AG10803 (cell line): ENCODE measurements at regions not wholly inside any gene's neighbourhood (a gene's known extent, or its start where the extent isn't known, plus 50 kb on each side); places are given as distances from the start of the nearest gene placed in this dataset.
A peak's percentile ranks its signal among the peaks of the same experiment; 100 is the strongest.

Experiments
- DNase-seq: peaks from one replicate; pipeline ENCODE4 v3.0.0; 2010; ENCODE audit warnings: low read depth
- H3K4me3 ChIP-seq: 2 replicates; pipeline ENCODE4 v1.5.1; 2011; ENCODE audit warnings: mild to moderate bottlenecking, low read length, control low read depth
- CTCF ChIP-seq: conservative IDR thresholded peaks from 2 replicates; pipeline ENCODE4 v1.5.1; 2011; ENCODE audit warnings: mild to moderate bottlenecking, low read length, control low read depth, inconsistent platforms

- TF ChIP-seq CTCF, result no peak
- no peak overlapping the region for H3K4me3 ChIP-seq
- DNase-seq, result no peak
These were observed 204.1 kb upstream of the PREP start for GRCh38 chr6:105606831-105607463.

- no peak for DNase-seq
- TF ChIP-seq CTCF, result no peak
- H3K4me3 ChIP-seq, result no peak overlapping the region
These were observed 201.7 kb upstream of the PREP start for GRCh38 chr6:105604587-105604884.

DNA sequence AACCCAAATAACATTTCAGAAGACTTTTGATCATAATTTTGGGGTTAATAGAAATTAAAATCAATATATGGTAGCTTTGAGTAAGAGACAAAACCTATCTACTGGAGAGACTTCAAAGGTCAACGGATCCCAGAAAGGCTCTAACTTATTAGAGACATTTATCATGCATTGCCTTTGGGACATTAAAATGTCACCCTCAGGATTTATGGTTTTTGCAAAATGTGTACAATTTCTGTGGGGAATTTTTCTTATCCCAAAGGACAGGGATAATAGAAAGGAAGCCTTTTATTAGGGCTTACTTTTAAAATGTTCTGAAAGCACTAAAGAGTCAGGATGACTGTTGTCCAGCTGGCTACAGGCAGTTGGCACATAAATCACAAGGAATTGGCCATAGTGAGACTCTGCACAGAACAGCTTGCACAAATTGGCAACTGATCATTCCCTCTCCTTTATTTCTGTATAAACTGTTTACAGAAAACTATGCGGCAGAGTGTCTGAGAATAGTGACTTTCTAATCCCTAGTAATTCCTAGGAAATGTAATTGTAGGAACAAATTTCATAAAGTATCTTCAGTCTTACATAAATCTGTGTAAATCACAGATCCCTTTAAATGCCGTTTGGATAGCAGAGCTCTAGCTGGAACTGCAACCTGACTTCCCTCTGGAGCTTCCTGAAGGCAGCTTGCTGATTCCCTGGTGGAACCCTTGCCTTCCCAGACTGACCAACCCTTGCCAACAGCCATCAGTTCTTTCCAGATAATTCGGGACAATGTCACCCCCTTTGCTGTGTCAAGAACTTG lies 201.1 kb upstream of the PREP start:
- peak; percentile 88 for DNase-seq
- no peak overlapping the region for H3K4me3 ChIP-seq
- TF ChIP-seq CTCF, result no peak

GRCh38 chr6:105601541-105602236 lies 198.8 kb upstream of the PREP start:
- 0 out of 2 replicates have a peak overlapping the region, but pooled peaks have one; percentile 9 for H3K4me3 ChIP-seq
- TF ChIP-seq CTCF, result no peak
- peak; percentile 100 for DNase-seq

DNA sequence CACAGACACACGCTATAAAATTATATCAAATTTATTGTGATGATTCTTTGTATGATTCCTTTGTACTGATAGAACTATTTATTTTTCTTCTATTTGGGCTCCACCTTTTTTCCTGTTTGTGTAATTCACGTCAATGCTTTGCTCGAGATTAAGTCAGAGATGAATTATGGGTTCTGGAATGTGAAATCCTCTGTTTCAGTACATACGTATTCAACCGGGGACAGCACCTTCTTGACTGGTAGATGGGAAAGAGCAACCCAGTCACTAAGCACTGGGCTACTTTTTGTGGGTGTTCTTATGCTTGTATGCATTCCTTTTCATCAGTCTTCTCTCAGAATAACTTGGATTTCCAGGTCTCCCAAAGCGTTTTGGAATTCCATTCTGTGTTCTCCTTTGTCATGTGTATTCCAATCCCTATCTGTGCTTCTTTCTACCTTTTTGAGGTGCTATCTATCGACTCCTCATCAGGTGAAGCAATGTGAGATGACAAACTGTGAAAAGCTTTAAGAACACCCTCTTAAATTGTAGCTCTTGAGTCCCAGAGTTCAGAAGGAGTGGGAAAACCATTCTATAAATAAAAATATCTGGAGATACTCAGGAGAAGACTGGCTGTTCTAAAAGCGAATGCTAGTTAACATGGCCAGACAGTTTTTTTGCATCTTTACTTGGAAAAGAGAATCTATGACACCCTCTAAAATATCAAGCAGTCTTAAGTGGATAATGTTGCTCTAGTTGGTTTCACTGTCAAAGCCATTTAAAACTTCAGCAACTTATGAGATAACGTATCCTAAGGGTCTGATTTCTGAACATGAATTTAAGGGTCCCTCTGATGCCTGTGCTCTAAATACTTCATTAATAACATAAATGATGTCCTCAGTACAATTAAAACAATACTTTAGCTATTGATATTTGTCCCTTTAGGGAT lies 197.7 kb upstream of the PREP start:
- DNase-seq, result peak; percentile 59
- no peak overlapping the region for H3K4me3 ChIP-seq
- no peak for TF ChIP-seq CTCF

- no peak for TF ChIP-seq CTCF
- no peak overlapping the region for H3K4me3 ChIP-seq
- no peak for DNase-seq
These were observed 195.4 kb upstream of the PREP start for GRCh38 chr6:105598264-105598663.
